GM19240 (cell line): ENCODE measurements at regions not wholly inside any gene's neighbourhood (a gene's known extent, or its start where the extent isn't known, plus 50 kb on each side); places are given as distances from the start of the nearest gene placed in this dataset.
"Not testable (repeated sequence)": the region's sequence is repeated elsewhere in the genome, so short reads cannot be mapped to it uniquely, and the experiment has no call there.

Experiments
- DNase-seq: peaks from one replicate; pipeline ENCODE4 v3.0.0; 2011; ENCODE audit warnings: low spot score; ENCODE audit not compliant: insufficient read length

DNA sequence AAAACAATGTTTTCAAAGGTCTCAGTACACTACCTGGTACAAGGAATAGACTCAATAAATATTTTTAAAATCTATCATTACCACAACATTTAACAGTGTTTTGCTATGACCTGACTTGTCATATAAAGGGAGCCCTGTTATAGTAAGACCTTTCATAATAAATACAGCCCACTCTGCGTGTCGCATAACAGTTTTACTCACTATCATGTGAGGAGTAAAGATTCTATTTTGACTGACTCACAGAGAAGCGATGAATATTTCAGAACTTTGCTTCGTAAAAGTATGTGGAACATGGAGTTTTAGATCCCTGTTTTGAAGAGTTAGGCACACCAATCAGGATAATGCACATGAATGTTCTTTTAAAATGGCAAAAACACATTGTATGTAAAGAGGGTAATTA, 531.2 kb downstream of the KCNA4 start:
- no peak for DNase-seq

DNA sequence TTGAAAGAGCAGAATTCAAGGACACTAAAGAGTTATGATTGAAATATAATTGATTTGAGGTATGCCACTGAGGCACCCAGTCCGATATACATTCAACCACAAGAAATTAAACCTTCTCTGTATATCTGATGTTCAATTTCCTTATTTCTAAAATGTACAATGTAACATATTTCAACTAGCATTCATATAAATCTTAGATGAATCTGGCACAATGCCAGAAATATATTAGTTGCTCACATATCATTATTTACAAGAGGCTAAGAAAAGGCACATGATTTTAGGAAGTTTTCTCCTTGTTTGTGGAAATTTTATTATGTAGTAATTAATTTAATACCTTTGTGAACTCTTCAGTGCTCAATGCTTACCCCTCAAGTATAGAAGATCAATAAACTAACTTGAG, 532.3 kb downstream of the KCNA4 start:
- no peak for DNase-seq

DNA sequence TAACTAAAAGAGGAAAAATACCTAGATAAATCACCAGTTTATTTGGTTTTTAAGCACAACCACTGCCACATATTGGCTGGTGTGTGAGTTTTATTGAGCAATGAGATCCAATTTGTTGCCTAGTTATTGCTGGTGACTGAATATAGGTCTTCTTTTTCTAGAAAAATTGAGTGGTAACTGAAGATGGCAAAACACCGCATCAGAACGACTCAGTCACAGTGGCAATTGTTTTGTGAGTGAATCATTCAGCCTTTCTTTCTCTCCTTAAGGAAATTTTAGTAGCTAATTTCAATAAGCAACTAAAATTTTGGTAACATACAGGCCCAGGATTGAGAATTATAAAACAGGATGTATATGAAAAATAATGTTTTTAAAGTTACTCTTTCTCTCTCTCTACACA, 533.0 kb downstream of the KCNA4 start:
- DNase-seq: no peak

DNA sequence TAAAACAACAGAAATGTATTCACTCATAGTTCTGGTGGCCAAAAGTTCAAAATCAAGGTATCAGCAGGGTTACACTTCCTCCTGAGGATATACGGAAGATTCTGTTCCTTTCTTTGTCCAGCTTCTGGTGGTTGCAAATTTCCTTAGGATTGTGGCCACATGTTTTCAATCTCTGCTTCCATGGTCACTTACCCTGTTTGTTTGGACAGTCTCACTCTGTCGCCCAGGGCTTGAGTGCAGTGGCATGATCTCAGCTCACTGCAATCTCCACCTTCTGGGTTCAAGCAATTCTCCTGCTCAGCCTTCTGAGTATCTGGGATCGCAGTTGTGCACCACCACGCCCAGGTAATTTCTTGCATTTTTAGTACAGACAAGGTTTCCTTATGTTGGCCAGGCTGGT, 534.3 kb downstream of the KCNA4 start:
- no peak for DNase-seq

DNA sequence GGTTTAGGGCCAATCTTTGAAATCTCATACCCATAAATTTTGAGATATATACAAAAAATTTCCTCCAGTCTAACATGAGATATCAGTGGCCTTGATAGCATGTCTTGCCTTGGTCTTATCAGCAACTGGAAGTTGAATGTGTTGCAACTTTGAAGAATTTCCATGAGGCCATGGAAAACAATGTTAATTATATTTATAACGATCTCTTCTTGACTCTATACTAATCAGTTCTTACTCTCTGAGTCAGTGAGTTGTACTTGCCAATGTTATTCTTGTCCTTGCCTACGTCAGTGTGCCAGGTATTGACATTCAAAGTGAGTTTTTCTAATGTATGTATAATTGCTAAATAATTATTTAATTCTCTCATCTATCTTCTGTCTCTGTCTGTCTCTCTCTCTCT, 535.1 kb downstream of the KCNA4 start:
- no peak for DNase-seq

DNA sequence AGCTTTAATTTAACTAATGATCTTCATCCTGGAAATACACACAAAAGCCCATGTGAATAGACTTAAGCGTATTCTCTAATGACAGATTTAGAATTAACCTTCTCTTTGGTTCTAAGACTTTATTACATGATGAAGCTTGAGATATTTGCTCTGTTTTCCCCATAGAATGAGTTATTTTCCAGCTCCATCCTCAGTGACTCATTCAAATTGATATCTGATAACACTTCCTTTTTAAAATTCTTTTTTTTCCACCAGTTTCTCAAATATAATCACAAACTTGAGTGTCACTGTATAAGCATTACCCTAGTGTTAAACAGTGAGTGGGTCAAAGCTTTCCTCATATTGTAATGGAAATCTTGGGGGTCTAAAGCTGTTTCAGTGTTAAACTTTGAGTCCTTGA, 535.8 kb downstream of the KCNA4 start:
- DNase-seq: no peak

DNA sequence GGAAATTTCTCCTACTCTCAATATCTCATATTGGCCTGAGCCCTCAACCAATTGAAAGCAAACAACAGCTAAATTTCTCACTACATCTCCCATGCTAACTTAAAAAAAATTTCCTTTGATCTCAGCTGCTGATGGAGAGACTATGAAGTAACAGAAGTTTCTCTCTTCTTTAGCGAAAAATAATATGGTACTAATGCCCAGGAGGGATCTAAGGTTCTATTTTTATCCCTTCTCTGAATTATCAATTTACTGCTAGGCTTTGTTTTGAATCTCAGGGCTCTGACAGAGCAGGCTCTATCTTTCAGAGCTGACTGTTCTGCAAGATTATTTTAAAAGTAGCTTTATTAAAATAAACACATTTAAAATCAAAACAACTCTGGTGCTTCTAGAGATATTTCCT, 558.6 kb downstream of the KCNA4 start:
- DNase-seq: no peak

DNA sequence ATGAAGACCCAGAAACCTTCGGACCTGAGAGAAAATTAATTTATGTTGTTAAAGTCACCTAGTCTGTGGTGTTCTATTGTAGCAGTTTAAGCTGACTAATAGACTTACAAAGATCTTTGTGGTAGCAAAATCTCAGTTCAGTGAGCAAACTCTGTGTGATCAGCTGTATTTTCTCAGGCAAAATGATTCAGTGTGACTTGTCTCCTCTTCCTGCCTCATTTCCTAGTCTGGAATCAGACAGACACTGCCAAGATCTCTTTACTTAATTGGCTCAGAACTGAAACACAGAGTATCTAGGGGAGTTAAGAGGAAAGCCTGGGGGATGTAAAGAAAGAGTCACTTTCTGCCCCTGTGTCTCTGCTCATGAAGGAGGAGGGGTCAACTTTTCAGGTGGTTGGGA, 564.7 kb downstream of the KCNA4 start:
- DNase-seq: no peak

DNA sequence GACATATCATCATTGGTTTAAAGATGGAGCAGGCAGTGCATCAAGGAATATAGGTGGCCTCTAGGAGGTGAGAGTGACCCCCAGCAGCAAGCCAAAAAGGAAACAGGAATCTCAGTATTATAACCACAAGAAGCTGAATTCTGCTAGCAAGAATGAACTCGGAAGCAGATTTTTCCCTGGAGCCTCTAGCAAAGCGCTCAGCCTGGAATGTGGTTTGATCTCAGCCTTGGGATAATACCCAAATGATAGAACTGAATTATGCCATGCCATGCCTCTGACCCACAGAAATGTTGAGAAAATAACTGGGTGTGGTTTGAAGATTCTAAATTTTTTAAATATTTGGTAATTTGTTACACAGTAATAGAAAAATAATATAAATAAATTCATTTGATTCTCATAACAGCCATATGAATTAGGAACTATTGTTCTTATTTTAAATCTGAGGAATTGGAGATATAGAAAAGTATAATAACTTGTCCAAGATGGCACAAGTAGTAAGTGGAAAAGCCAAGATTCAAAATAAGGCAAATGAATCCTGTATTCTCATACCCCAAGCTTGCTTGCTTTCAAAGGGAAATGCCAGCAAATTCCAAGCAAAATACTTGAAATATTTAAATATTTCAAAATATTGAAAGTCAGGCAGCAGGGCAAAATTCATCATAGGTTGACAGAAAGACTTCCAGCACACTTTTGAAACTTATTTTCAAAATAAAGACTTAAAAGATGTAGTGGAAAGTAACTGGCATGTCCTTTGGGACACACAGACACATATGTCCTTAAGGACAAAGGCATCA, 567.4 kb downstream of the KCNA4 start:
- no peak for DNase-seq

DNA sequence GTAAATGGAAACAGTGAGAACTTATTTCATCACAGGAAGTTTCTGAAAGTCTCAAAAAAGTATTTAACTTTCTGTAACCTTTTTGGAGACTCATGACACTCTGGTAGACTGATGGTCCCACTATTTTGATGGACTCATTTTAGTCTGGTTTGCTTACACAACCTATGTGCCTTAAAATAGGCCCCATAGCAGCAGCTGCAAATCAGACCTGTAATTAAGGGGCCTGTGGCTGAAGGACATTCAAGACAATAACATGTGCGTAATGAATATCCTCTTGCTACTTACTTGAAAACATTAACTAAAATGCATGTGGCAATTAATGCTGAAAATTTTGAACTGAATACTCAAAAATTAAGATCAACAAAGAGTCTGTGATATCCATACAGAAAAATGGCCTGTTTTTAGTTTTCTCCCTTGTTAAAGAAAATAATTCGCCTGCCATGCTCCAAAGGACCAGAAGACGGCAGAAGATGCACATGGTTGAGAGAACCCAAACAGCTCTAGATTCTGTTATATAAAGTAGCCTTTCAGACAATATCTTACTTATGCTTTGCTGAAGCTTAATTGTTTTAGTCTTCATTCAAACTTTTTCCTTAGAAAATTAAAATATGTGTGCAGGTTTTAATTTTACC, 568.5 kb downstream of the KCNA4 start:
- no peak for DNase-seq

DNA sequence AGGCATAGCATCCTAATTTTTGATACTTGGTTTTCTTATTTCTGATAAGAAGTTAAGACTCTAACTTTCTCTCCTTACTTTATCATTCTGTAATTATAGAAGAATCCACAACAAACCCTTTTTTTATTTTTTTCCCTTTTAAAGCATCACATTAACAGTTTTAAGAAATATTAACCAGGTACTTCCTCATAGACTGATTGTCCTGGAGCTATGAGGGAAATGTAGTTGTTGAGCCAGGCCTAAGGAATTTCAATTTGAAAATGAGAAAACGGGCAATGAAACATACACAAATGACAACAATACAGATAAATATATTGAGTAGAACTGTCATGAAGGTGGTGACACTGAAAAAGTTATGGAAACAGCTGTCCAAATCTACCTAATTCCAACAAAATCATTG, 569.0 kb downstream of the KCNA4 start:
- DNase-seq: no peak

DNA sequence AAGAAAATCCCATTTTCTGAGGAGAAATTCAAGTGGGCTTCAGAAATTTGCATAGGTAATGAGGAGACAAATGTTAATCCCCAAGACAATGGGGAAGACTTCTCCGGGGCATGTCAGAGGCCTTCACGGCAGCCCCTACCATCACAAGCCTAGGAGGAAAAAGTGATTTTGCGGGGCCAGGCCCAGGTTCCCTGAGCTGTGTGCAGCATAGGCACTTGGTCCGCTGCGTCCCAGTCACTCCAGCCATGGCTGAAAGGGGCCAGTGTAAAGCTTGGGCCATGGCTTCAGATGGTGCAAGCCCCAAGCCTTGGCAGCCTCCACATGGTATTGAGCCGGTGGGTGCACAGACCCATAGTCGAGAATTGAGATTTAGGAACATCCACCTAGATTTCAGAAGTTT, 570.7 kb downstream of the KCNA4 start:
- no peak for DNase-seq

DNA sequence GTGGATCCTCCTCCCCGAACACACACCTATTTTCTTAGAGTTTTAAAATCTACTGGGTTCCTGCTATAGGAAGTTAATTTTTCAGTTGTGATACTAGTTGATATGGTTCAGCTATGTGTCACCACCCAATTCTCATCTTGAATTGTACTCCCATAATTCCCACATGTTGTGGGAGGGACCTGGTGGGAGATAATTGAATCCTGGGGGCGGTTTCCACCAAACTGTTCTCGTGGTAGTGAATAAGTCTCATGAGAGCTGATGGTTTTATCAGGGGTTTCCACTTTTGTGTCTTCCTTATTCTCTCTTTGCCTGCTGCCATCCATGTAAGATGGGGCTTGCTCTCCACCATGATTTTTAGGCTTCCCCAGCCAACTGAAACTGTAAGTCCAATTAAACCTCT, 571.6 kb downstream of the KCNA4 start:
- DNase-seq: not testable (repeated sequence)

DNA sequence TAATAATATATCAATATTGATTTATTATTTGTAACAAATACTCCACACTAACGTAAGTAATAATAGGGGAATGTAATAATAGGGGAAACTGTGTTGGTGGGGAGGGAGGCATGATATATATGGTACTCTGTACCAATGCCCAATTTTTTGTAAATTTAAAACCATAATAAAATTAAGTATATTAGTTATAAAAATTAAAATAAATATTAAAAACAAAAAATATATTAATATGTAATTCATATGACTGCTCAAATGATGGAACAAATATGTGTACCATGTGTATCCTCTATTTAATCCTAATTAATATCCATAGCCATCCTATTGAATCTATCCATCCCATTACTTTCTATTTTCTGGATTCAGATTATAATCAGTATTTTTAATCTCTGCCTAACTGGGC, 578.0 kb downstream of the KCNA4 start:
- no peak for DNase-seq

DNA sequence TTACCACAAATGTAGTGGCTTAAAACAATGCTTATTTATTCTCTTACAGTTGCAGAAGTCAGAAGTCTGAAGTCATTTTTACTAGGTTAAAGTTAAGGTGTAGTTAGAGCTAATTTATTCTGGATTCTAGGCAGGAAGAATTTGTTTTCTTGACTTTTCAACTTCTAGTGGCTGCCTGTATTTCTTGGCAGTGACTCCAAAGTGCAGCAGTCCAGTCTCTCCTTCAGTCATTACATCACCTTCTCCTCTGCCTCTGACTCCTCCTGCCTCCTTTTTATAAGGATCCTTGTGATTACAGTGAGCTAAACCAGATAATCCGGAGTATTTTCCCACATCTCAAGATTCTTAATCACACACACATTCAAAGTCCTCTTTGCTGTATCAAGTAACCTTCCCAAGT, 581.4 kb downstream of the KCNA4 start:
- no peak for DNase-seq

DNA sequence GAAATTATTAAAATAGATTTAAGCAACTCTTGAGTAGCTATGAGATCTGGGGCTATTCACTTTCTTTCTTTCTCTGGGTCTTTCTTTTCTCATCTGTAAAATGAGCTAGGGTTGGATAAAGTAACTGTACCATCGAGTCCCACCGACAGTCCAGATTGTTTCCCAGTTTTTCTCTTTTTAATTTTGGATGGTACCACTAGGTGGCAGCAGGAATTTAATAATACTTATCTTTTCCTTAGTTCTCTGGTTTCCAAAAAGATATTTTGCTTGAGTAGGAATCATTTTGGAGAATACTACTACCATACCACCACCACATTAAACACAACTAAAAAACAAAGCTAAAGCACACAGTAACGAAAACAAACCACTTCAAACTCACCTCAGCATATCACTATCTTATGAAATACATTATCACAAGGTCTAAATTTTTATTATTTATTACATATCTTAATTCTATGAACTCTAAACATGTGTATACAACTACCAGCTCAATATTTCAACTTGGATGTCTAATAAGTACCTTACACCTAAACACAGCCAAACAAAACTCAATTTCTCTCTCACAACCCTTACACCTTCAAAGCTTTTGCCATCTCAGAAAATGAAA, 584.0 kb downstream of the KCNA4 start:
- DNase-seq: no peak

DNA sequence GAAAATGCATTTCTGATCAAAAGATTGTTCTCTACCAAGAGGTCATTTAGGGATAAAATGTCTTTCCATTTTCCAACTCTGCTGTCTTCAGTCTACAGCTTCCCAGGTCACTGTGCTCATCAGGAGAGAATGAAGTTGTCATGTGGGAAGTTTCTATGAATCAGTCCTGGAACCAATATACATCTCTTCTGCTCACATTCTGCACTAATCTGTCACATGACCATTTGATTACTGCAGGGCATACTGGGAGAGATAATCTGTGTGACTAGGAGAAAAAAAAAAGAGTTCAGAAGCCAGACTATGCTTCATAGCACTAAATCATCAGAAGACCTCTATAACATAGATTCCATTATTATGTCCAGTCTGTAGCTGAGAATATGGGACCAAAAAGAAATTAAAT, 611.5 kb downstream of the KCNA4 start:
- no peak for DNase-seq

DNA sequence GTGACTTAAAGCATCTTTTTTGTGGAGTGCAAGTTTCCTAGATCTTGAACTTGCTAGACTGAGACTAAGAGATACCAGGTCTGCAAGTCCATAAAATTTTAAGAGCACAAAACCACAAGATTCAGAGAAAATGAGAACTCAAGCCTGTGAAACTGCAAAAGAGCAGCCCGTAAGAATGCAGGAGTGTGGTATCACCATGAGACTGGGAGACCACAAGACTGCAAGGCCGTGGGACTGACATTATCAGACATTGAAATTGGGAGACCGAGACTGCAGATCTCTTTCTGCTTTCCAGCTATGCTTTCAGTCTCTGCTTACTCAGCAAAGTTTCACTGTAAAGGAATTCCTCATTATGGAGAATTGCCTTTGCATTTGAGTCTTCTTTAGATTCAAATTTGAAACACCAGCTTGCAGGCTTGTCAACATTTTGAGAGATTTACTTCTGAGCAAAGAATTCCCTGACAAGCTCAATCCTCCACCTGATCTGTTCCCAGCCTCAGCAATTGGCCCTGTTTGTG, 621.2 kb downstream of the KCNA4 start:
- DNase-seq: no peak

DNA sequence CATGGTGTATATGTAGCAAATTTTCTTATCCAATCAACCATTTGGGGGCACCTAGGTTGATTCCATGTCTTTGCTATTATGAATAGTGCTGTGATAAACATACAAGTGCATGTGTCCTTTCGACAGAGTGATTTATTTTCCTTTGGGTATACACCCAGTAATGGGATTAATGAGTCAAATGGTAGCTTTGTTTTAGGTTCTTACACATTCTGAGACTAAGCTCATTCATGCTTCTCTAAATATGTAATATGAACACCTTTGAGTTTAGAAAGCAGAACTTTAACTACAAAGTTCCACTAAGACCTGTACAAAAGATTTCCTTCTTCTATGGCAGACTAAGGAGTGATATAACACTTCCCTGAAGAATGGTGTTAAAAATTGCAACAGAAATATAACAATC, 627.0 kb downstream of the KCNA4 start:
- no peak for DNase-seq

DNA sequence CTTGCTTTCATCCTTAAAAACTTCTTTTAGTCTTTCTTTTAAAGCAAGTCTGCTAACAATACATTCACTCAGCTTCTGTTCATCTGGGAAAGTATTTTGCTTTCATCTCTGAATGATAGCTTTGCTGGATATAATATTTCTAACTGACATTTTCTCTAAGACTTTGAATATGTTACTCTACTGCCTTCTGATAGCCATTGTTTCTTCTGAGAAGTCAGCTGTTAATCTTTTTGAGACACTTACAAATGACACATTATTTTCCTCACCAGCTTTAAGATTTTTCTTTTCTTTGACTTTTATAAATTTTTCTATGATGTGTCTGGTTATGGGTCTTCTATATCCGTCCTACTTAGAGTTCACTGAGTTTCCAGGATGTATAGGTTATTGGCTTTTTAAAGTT, 643.1 kb downstream of the KCNA4 start:
- DNase-seq: no peak

DNA sequence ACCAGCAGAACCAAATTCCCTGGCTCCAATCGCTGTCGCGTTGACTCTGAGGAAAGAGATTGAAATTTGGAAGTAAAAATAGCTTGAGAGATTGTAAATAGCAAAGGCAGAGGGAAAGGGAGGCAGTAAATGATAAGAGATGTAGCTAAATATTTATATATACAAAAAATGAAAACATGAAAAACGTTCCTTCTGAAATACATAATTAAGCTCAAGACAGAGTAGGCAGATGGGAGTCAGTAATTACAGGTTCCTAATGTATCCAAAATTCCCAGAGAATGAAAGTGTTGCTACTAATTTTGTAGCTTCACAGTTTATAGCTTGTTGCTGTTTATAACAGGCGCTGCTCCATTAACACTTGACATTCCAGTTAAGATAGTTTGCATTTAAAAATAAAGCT, 648.7 kb downstream of the KCNA4 start:
- no peak for DNase-seq

DNA sequence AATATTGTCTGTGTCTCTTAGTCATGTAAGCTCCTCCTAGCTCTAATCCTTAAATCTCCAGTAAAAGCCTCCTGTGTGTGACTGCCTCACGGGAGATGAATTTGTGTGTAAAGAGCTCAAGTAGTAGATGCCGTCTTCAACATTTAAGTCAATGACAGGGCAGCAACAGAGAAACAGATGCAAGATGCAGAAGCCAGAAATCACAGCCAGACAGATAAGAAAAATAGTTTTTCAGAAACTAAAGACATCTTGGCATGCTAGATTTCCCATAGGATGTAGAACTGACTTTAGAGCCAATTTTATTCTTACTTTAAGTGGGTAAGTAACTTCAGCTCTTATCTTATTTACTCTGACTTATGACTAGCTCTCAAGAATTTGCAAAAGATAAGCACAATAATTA, 652.8 kb downstream of the KCNA4 start:
- no peak for DNase-seq

DNA sequence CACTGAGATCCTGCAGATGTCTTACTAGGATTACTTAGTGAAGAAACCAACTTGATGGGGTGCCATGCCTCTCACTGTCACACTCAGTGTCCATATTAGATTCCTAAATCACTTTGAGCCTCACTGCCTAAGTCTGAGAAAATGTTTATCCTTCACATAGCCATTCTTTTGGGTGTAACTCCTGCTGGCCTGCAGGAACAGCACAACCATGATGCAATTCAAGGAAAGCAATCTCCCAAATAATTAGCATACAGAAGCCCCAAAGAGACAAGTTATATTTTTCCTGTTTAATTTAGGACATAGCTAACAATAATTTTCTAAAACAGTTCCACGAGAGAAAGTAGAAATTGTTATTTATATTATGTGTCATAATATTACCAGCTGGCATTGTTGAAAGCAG, 655.5 kb downstream of the KCNA4 start:
- no peak for DNase-seq
